NCI-H510A (cell line): ENCODE measurements at regions not wholly inside any gene's neighbourhood (a gene's known extent, or its start where the extent isn't known, plus 50 kb on each side); places are given as distances from the start of the nearest gene placed in this dataset.

ENCODE experiments used
- DNase-seq: peaks from one replicate; lab custom pipeline; 2025; lab: John Stamatoyannopoulos, UW

GRCh38 chr9:18393340-18394130 lies 80.4 kb upstream of the ADAMTSL1 start:
- DNase-seq: peak; percentile 71

- no peak for DNase-seq
Measured at GRCh38 chr9:18394847-18395351, 79.1 kb upstream of the ADAMTSL1 start.

- DNase-seq: no peak
Measured at GRCh38 chr9:18396102-18396728, 77.7 kb upstream of the ADAMTSL1 start.

GRCh38 chr9:18397076-18397475 lies 76.9 kb upstream of the ADAMTSL1 start:
- no peak for DNase-seq

DNA sequence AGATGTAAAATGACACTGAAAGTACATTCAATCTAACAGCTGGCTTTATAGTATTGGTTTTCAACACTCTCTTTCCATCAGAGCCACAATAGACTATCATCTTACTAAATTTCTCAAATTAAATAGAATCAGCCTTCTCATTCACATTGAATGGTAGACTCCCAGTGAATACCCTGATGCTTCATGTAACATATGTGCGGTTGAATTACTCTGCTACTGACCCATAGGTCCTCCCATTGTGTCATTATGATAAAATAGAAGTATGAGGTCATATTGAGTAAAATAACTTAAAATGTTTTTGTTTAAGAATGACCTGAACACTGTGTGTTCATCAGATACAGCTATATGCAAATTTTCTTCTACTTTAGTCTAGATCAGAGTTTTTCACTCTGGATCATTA lies 75.9 kb upstream of the ADAMTSL1 start:
- no peak for DNase-seq

DNA sequence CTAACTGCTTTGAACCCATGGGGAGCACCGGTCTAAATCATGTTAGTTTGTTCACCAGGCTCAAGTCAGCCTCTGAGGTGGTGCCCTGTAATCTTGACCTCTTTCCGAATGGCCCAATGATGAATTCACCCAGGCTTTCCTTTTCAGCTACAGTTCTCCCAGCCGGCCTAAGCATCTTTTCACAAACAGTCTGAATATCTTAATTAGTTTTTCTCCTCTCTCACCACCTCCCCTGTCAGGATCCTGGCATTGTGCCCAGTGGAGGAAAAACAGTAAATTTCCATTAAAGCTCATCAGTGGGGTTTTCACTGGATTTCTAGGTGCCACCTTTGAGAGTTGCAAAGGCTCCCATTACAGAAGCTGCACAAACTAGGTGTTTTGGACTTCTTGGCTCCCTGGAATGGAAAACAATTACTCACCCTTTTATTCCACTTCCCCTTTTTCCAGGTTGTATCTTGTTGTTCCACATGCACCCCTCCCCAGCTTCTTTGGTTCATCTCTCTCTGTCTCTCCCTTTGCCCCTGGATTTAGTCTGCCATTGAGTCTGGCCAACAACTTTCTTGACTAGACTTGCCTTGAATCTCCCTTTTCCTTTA lies 69.4 kb upstream of the ADAMTSL1 start:
- DNase-seq: no peak

GRCh38 chr9:18405240-18405639 lies 68.7 kb upstream of the ADAMTSL1 start:
- DNase-seq: no peak

- no peak for DNase-seq
Measured at GRCh38 chr9:18410983-18411382, 63.0 kb upstream of the ADAMTSL1 start.

DNA sequence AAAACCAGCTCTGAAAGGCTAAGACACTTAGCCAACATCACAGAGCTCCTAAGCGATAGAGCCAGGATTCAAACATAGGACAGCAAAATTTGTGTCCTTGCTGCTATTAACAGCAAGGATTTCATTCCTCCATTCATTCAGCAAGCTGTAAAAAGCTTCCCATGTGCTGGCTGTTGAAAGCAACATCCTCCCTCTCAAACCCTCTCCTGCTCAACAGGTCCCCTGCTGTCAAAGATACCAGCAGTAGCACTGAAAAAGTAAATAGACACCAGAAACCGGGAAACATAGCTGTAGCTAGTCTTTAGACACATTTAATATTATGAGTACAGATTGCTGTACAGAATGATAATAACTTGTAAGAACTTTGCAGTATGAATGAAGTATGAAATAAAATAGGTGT lies 52.6 kb upstream of the ADAMTSL1 start:
- peak; percentile 1 for DNase-seq

- DNase-seq: no peak
Measured at GRCh38 chr9:18422296-18423036, 51.5 kb upstream of the ADAMTSL1 start.

DNA sequence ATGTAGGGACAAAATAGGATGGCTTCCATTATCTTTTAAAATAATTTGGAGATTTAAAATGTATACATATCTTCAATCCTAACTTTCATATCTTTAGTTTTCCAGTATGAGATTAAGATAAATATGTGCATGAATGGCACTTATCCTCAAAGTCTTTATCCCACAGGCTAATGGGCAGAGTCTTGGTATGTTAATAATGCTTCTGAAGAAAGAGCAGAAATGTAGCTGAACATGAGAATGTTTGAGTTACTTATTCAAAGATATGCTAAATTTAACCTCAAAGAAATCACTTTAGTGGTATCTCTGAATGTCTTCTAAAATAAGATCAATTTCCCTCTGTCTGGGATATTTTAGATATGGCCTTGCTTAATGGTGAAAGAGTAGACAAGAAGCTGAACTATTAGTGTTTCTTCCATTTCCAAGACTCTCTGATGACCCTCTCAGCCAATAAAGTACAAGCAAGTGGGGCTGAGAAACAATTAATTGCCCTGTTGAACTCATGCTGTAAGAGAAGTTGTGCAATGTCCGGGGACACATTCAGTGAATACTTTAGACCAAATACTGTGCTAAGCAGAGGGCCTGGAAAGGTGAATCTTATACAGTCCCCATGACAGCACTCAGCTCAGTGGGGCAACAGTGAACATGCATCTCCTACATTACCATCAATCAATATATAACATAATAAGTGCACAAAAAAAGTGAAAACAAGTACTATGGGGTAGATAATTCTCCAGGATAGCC lies 50.0 kb upstream of the ADAMTSL1 start:
- DNase-seq: no peak
